GM12878 (cell line): ENCODE measurements at regions not wholly inside any gene's neighbourhood (a gene's known extent, or its start where the extent isn't known, plus 50 kb on each side); places are given as distances from the start of the nearest gene placed in this dataset.

Experiments
- ATAC-seq: fragments of 200-7000 bp; cut with Tn5 transposase; 3 replicates; pipeline ENCODE4 v1.9.1; 2020; ENCODE audit warnings: mild to moderate bottlenecking, moderate library complexity
- BruUV-seq: library from RNA; stranded (reverse); fragments of 400-500 nt; replicated peaks from 2 replicates; lab custom pipeline; 2021; lab: Mats Ljungman, UMichigan
- CTCF ChIA-PET: fragments of 300-600 bp; sonication (Branson Sonifier 250); formaldehyde crosslinking; extraction: SDS; loops from one replicate; lab custom pipeline; 2021; ENCODE audit warnings: inconsistent platforms; lab: Yijun Ruan, JAX
- POLR2A ChIA-PET: fragments of 350-600 bp; formaldehyde crosslinking; extraction: SDS; loops from one replicate; lab custom pipeline; 2021; ENCODE audit warnings: inconsistent platforms; lab: Charles Lee
- RAD21 ChIA-PET: fragments of 300-600 bp; sonication (Branson Sonifier 250); formaldehyde crosslinking; loops from one replicate; lab custom pipeline; 2023; ENCODE audit warnings: antibody characterized with exemption; ENCODE audit not compliant: unreplicated experiment; lab: Charles Lee
- SMC1A ChIA-PET: fragments of 300-600 bp; sonication (Branson Sonifier 250); formaldehyde crosslinking; loops from one replicate; lab custom pipeline; 2023; ENCODE audit not compliant: unreplicated experiment, uncharacterized antibody; lab: Charles Lee
- DNase-seq: peaks from one replicate; pipeline ENCODE4 v3.0.0-alpha.2; 2011; ENCODE audit warnings: low read depth, low spot score
- FAIRE-seq: peaks from 3 replicates; lab custom pipeline; 2011; peaks lifted over from hg19 to GRCh38; lab: Jason Lieb, UNC
- H2AFZ ChIP-seq: 2 replicates; pipeline ENCODE4 v1.6.0; 2011; ENCODE audit warnings: low read depth, low read length, control low read depth; ENCODE audit not compliant: control insufficient read depth
- H3K27ac ChIP-seq: 2 replicates; pipeline ENCODE4 v1.5.1; 2011; ENCODE audit warnings: control low read depth; ENCODE audit not compliant: control insufficient read depth, insufficient read depth
- H3K27me3 ChIP-seq, 2 experiments: replicated peaks in 1 of 2; 2 replicates each; pipeline versions ENCODE4 v1.6.0 to v1.6.1; 2011; ENCODE audit warnings: low read length in 1 of 2; ENCODE audit not compliant: control insufficient read depth in 2 of 2, insufficient read depth in 2 of 2
- H3K36me3 ChIP-seq, 2 experiments: 2 replicates each; pipeline ENCODE4 v1.5.1; 2011; ENCODE audit warnings: low read length in 1 of 2; ENCODE audit not compliant: control insufficient read depth in 2 of 2, insufficient read depth in 2 of 2
- H3K4me1 ChIP-seq: 2 replicates; pipeline ENCODE4 v1.6.1; 2011; ENCODE audit warnings: mild to moderate bottlenecking, low read length, moderate library complexity, mixed read lengths; ENCODE audit not compliant: control insufficient read depth, insufficient read depth
- H3K4me2 ChIP-seq: 2 replicates; pipeline ENCODE4 v1.6.0; 2011; ENCODE audit warnings: control low read depth; ENCODE audit not compliant: control insufficient read depth, insufficient read depth
- H3K4me3 ChIP-seq: fragments of 200-600 bp; sonication (generic); 2 replicates; pipeline ENCODE4 v1.5.1; 2016
- H3K79me2 ChIP-seq: 2 replicates; pipeline ENCODE4 v1.6.0; 2011; ENCODE audit warnings: low read length; ENCODE audit not compliant: control insufficient read depth, insufficient read depth
- H3K9ac ChIP-seq: 2 replicates; pipeline ENCODE4 v1.8.0; 2011; ENCODE audit warnings: low read length, control low read depth, mixed read lengths; ENCODE audit not compliant: control insufficient read depth, insufficient read depth
- H3K9me3 ChIP-seq: replicated peaks from 3 replicates; pipeline ENCODE4 v1.5.1; 2011; ENCODE audit warnings: mild to moderate bottlenecking, low read length; ENCODE audit not compliant: control insufficient read depth, insufficient read depth
- H4K20me1 ChIP-seq: 2 replicates; pipeline ENCODE4 v1.6.0; 2011; ENCODE audit not compliant: control insufficient read depth, insufficient read depth
- BCL3 ChIP-seq: IDR thresholded peaks from 2 replicates; pipeline ENCODE4 v1.6.1; 2011; ENCODE audit warnings: borderline replicate concordance, low read depth, mild to moderate bottlenecking, moderate library complexity, low read length; ENCODE audit not compliant: insufficient read depth, poor library complexity, severe bottlenecking
- CEBPZ ChIP-seq: fragments of 150-350 bp; IDR thresholded peaks from 2 replicates; pipeline ENCODE4 v1.6.1; 2016; ENCODE audit warnings: low read depth, low read length
- CREB1 ChIP-seq: IDR thresholded peaks from 2 replicates; pipeline ENCODE4 v1.6.1; 2012; ENCODE audit warnings: low read depth, mild to moderate bottlenecking, inconsistent platforms
- CREM ChIP-seq: IDR thresholded peaks from 2 replicates; pipeline ENCODE4 v1.6.1; 2014; ENCODE audit warnings: antibody characterized with exemption, low read depth
- KDM1A ChIP-seq: fragments of 200-600 bp; sonication (generic); IDR thresholded peaks from 2 replicates; pipeline ENCODE4 v1.6.1; 2016; ENCODE audit warnings: borderline replicate concordance
- SREBF1 ChIP-seq: IDR thresholded peaks from 2 replicates; pipeline ENCODE4 v1.6.1; 2012; ENCODE audit warnings: mild to moderate bottlenecking, low read length
- YY1 ChIP-seq: IDR thresholded peaks from 2 replicates; pipeline ENCODE4 v1.6.1; 2011; ENCODE audit warnings: low read depth, mild to moderate bottlenecking, low read length
- ZBTB11 ChIP-seq: fragments of 450-650 bp; formaldehyde crosslinking; IDR thresholded peaks from 2 replicates; pipeline ENCODE4 v1.5.0; 2022; ENCODE audit warnings: mild to moderate bottlenecking, missing genetic modification characterization
- ZBTB33 ChIP-seq: fragments of 450-650 bp; IDR thresholded peaks from 2 replicates; pipeline ENCODE4 v1.6.1; 2017; ENCODE audit warnings: mild to moderate bottlenecking
- WGBS: methylation state at CpG from one replicate; pipeline ENCODE4 v1.1.6; 2016; ENCODE audit warnings: low lambda C conversion rate; ENCODE audit not compliant: insufficient replicate concordance, insufficient coverage; ENCODE audit errors: missing lambda C conversion rate; 5-methylcytosine and 5-hydroxymethylcytosine counted together
- in situ Hi-C: fragments of 300-500 bp; cut with MboI; formaldehyde crosslinking; loops from 9 replicates; pipeline ENCODE4 v1.14.3; 2018; ENCODE audit warnings: mixed read lengths
- intact Hi-C: fragments of 100-400 bp; cut with micrococcal nuclease; formaldehyde crosslinking; loops from one replicate; pipeline ENCODE4 v1.14.2; 2022; ENCODE audit not compliant: unreplicated experiment
- TF ChIP-seq, protein P1 (sequence below): fragments of 450-650 bp; IDR thresholded peaks from 2 replicates; pipeline ENCODE4 v1.6.1; 2016; ENCODE audit warnings: mild to moderate bottlenecking

DNA sequence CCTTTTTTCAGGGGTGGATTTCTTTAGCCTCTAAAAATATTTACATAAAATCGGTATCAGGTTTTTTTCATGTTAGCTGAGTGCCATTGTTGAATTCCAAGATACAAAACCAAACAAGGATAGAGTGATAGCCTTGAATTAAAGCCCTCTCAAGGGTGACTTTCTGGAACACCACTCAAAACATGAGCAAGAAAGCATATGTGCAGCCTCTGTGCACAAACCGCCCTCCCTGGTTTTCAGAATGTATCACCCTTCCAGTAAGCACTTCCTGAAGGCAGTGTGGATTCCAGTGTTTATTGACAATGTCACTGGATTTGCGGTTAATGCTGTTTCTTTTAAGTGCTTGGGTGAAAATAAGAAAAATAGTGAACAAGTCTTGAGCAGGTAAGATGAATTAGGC, 597.7 kb downstream of the TMEM114 start:
- BruUV-seq: no TSS peak
- Histone ChIP-seq H3K9ac (no peak overlapping the region), H4K20me1 (no peaks in the 10 kb centered on the region), H3K36me3 (no peaks in the 10 kb centered on the region), H3K27me3 (no peaks in the 10 kb centered on the region), H3K4me1 (no peaks in the 10 kb centered on the region), H3K4me2 (no peak overlapping the region), H3K27ac (no peak overlapping the region), H3K79me2 (no peaks in the 10 kb centered on the region), H3K4me3 (no peak overlapping the region), H2AFZ (no peak overlapping the region), H3K9me3 (no peaks in the 10 kb centered on the region)
- 2% methylated on average over 3 of the region's 3 CpGs for WGBS
- ChIA-PET RAD21 (no interaction called here), POLR2A (no interaction called here), SMC1A (no interaction called here), CTCF (no interaction called here)
- DNase-seq (no peak), FAIRE-seq (no peak), ATAC-seq (no peak)
- intact Hi-C loops: no loop called here
- in situ Hi-C loops: no loop called here
- TF ChIP-seq CEBPZ (no peak), ZBTB33 (no peak), BCL3 (no peak), KDM1A (no peak), YY1 (no peak), ZBTB11 (CRISPR knock-in tag) (no peak), SREBF1 (no peak), CREB1 (no peak), CREM (no peak)
- TF ChIP-seq, protein P1, sequence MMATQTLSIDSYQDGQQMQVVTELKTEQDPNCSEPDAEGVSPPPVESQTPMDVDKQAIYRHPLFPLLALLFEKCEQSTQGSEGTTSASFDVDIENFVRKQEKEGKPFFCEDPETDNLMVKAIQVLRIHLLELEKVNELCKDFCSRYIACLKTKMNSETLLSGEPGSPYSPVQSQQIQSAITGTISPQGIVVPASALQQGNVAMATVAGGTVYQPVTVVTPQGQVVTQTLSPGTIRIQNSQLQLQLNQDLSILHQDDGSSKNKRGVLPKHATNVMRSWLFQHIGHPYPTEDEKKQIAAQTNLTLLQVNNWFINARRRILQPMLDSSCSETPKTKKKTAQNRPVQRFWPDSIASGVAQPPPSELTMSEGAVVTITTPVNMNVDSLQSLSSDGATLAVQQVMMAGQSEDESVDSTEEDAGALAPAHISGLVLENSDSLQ: no peak
